WTC11 (cell line): ENCODE measurements at regions not wholly inside any gene's neighbourhood (a gene's known extent, or its start where the extent isn't known, plus 50 kb on each side); places are given as distances from the start of the nearest gene placed in this dataset.

Experiments used
- ATF3 ChIP-seq: sonication (generic); formaldehyde crosslinking; conservative IDR thresholded peaks from 2 replicates; pipeline ENCODE4 v1.8.1; 2022; ENCODE audit warnings: mild to moderate bottlenecking, missing genetic modification reagents
- ELF4 ChIP-seq: sonication (generic); formaldehyde crosslinking; IDR thresholded peaks from 2 replicates; pipeline ENCODE4 v1.8.1; 2022; ENCODE audit warnings: low read depth, mild to moderate bottlenecking, moderate library complexity, missing genetic modification reagents
- GTF2I ChIP-seq: fragments of 250-450 bp; sonication (Bioruptor Pico); conservative IDR thresholded peaks from 2 replicates; pipeline ENCODE4 v1.4.0; 2021; ENCODE audit warnings: mild to moderate bottlenecking
- JAZF1 ChIP-seq: fragments of 250-450 bp; sonication (Bioruptor Pico); IDR thresholded peaks from 2 replicates; pipeline ENCODE4 v1.9.0; 2021; ENCODE audit warnings: moderate library complexity, mild to moderate bottlenecking, inconsistent platforms
- JUN ChIP-seq: sonication (generic); formaldehyde crosslinking; IDR thresholded peaks from 2 replicates; pipeline ENCODE4 v1.8.0; 2023; ENCODE audit warnings: mild to moderate bottlenecking, missing genetic modification reagents
- OVOL2 ChIP-seq: fragments of 250-450 bp; sonication (Bioruptor Pico); IDR thresholded peaks from 2 replicates; pipeline ENCODE4 v1.9.0; 2021; ENCODE audit warnings: mild to moderate bottlenecking, borderline replicate concordance
- PRDM15 ChIP-seq: sonication (generic); formaldehyde crosslinking; IDR thresholded peaks from 2 replicates; pipeline ENCODE4 v1.8.0; 2022; ENCODE audit warnings: missing genetic modification reagents
- PRRX2 ChIP-seq: fragments of 250-450 bp; sonication (Bioruptor Pico); IDR thresholded peaks from 2 replicates; pipeline ENCODE4 v1.8.0; 2021; ENCODE audit warnings: mild to moderate bottlenecking
- RORB ChIP-seq: fragments of 250-450 bp; sonication (Bioruptor Pico); IDR thresholded peaks from 2 replicates; pipeline ENCODE4 v1.9.0; 2021; ENCODE audit warnings: mild to moderate bottlenecking
- SP1 ChIP-seq: sonication (generic); formaldehyde crosslinking; conservative IDR thresholded peaks from 2 replicates; pipeline ENCODE4 v1.8.1; 2022; ENCODE audit warnings: missing genetic modification reagents
- TCF7 ChIP-seq: sonication (generic); formaldehyde crosslinking; IDR thresholded peaks from 2 replicates; pipeline ENCODE4 v1.8.0; 2022; ENCODE audit warnings: mild to moderate bottlenecking, low read depth, missing genetic modification reagents, moderate library complexity
- TEAD4 ChIP-seq: sonication (generic); formaldehyde crosslinking; IDR thresholded peaks from 2 replicates; pipeline ENCODE4 v1.8.0; 2022; ENCODE audit warnings: mild to moderate bottlenecking, missing genetic modification reagents
- ZNF121 ChIP-seq: sonication (generic); formaldehyde crosslinking; IDR thresholded peaks from 2 replicates; pipeline ENCODE4 v1.8.0; 2023; ENCODE audit warnings: missing genetic modification reagents
- ZNF138 ChIP-seq: sonication (generic); formaldehyde crosslinking; conservative IDR thresholded peaks from 2 replicates; pipeline ENCODE4 v1.8.1; 2022; ENCODE audit warnings: mild to moderate bottlenecking, moderate library complexity, missing genetic modification reagents
- ZNF219 ChIP-seq: sonication (generic); formaldehyde crosslinking; IDR thresholded peaks from 2 replicates; pipeline ENCODE4 v1.8.0; 2023; ENCODE audit warnings: missing genetic modification reagents, mild to moderate bottlenecking, borderline replicate concordance
- ZSCAN18 ChIP-seq: fragments of 250-450 bp; sonication (Bioruptor Pico); IDR thresholded peaks from 2 replicates; pipeline ENCODE4 v2.1.2; 2022; ENCODE audit warnings: mild to moderate bottlenecking, moderate library complexity
- TF ChIP-seq, protein P1 (sequence below): fragments of 250-450 bp; sonication (Bioruptor Pico); conservative IDR thresholded peaks from 2 replicates; pipeline ENCODE4 v1.9.0; 2021; ENCODE audit warnings: mild to moderate bottlenecking
- TF ChIP-seq, protein P2 (sequence below): sonication (generic); formaldehyde crosslinking; IDR thresholded peaks from 2 replicates; pipeline ENCODE4 v1.8.0; 2022; ENCODE audit warnings: mild to moderate bottlenecking, missing genetic modification reagents
- TF ChIP-seq, protein P3 (sequence below): sonication (generic); formaldehyde crosslinking; IDR thresholded peaks from 2 replicates; pipeline ENCODE4 v1.8.0; 2023; ENCODE audit warnings: missing genetic modification reagents, mild to moderate bottlenecking, borderline replicate concordance
- TF ChIP-seq, protein P4 (sequence below): sonication (generic); formaldehyde crosslinking; IDR thresholded peaks from 2 replicates; pipeline ENCODE4 v1.8.1; 2022; ENCODE audit warnings: low read depth, mild to moderate bottlenecking, moderate library complexity, missing genetic modification reagents, borderline replicate concordance
- TF ChIP-seq, protein P5 (sequence below): fragments of 250-450 bp; sonication (Bioruptor Pico); IDR thresholded peaks from 2 replicates; pipeline ENCODE4 v1.9.0; 2021; ENCODE audit warnings: mild to moderate bottlenecking

GRCh38 chr6:26216886-26217713 lies 129.9 kb downstream of the HFE start (continued):
- no peak for TF ChIP-seq PRDM15
- TF ChIP-seq GTF2I (CRISPR knock-in tag), result no peak
- TF ChIP-seq, protein P1, sequence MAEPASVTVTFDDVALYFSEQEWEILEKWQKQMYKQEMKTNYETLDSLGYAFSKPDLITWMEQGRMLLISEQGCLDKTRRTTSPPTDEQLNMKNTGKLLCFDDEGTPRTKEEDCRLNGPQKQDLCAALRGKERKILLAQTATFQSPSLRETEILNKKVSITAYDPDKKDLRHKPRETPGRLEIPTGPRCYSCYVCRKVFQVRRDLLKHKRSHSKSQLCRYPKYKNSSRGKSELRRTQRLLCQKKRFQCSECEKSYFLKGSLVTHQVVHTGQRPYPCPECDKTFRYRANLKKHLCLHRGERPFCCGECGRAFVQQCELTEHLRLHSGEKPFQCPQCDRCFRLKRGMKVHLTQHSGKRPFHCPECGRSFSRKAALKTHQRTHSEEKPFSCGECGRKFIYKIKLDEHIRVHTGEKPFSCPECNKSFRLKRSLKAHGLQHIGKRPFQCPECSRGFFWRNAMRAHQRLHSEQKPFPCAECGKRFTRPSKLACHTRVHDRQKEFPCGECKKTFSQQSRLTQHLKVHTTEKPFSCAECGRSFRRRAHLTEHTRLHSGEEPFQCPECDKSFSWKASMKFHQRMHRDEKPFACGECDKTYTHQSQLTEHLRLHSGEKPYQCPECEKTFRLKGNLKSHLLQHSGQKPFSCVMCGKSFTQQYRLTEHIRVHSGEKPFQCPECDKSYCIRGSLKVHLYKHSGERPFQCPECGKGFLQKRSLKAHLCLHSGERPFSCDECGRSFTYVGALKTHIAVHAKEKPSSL (CRISPR knock-in tag), result no peak; the same call in 1 of the 2 replicates
- 0 out of 2 replicates have a peak, but pooled peaks have one; percentile 80 for TF ChIP-seq PRRX2 (CRISPR knock-in tag)
- no peak for TF ChIP-seq ZNF138 (CRISPR knock-in tag)
- TF ChIP-seq ELF4, result no peak
- no peak for TF ChIP-seq ZNF121 (CRISPR knock-in tag)
- TF ChIP-seq, protein P2, sequence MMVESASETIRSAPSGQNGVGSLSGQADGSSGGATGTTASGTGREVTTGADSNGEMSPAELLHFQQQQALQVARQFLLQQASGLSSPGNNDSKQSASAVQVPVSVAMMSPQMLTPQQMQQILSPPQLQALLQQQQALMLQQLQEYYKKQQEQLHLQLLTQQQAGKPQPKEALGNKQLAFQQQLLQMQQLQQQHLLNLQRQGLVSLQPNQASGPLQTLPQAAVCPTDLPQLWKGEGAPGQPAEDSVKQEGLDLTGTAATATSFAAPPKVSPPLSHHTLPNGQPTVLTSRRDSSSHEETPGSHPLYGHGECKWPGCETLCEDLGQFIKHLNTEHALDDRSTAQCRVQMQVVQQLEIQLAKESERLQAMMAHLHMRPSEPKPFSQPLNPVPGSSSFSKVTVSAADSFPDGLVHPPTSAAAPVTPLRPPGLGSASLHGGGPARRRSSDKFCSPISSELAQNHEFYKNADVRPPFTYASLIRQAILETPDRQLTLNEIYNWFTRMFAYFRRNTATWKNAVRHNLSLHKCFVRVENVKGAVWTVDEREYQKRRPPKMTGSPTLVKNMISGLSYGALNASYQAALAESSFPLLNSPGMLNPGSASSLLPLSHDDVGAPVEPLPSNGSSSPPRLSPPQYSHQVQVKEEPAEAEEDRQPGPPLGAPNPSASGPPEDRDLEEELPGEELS (CRISPR knock-in tag), result peak; percentile 76; the same call in 1 of the 2 replicates
- TF ChIP-seq JAZF1 (CRISPR knock-in tag), result no peak
- TF ChIP-seq JUN (CRISPR knock-in tag), result peak; percentile 32; the same call in 1 of the 2 replicates
- no peak for TF ChIP-seq TEAD4 (CRISPR knock-in tag)
- TF ChIP-seq, protein P3, sequence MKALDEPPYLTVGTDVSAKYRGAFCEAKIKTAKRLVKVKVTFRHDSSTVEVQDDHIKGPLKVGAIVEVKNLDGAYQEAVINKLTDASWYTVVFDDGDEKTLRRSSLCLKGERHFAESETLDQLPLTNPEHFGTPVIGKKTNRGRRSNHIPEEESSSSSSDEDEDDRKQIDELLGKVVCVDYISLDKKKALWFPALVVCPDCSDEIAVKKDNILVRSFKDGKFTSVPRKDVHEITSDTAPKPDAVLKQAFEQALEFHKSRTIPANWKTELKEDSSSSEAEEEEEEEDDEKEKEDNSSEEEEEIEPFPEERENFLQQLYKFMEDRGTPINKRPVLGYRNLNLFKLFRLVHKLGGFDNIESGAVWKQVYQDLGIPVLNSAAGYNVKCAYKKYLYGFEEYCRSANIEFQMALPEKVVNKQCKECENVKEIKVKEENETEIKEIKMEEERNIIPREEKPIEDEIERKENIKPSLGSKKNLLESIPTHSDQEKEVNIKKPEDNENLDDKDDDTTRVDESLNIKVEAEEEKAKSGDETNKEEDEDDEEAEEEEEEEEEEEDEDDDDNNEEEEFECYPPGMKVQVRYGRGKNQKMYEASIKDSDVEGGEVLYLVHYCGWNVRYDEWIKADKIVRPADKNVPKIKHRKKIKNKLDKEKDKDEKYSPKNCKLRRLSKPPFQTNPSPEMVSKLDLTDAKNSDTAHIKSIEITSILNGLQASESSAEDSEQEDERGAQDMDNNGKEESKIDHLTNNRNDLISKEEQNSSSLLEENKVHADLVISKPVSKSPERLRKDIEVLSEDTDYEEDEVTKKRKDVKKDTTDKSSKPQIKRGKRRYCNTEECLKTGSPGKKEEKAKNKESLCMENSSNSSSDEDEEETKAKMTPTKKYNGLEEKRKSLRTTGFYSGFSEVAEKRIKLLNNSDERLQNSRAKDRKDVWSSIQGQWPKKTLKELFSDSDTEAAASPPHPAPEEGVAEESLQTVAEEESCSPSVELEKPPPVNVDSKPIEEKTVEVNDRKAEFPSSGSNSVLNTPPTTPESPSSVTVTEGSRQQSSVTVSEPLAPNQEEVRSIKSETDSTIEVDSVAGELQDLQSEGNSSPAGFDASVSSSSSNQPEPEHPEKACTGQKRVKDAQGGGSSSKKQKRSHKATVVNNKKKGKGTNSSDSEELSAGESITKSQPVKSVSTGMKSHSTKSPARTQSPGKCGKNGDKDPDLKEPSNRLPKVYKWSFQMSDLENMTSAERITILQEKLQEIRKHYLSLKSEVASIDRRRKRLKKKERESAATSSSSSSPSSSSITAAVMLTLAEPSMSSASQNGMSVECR (CRISPR knock-in tag), result peak; percentile 59; the same call in 1 of the 2 replicates
- no peak; the same call in 1 of the 2 replicates for TF ChIP-seq ATF3 (CRISPR knock-in tag)
- no peak for TF ChIP-seq SP1 (CRISPR knock-in tag)
- no peak for TF ChIP-seq RORB (CRISPR knock-in tag)
- TF ChIP-seq, protein P4, sequence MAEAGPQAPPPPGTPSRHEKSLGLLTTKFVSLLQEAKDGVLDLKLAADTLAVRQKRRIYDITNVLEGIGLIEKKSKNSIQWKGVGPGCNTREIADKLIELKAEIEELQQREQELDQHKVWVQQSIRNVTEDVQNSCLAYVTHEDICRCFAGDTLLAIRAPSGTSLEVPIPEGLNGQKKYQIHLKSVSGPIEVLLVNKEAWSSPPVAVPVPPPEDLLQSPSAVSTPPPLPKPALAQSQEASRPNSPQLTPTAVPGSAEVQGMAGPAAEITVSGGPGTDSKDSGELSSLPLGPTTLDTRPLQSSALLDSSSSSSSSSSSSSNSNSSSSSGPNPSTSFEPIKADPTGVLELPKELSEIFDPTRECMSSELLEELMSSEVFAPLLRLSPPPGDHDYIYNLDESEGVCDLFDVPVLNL (CRISPR knock-in tag), result 0 out of 2 replicates have a peak, but pooled peaks have one; percentile 15
- no peak for TF ChIP-seq TCF7 (CRISPR knock-in tag)
- no peak for TF ChIP-seq OVOL2 (CRISPR knock-in tag)
- TF ChIP-seq ZNF219, result no peak
- TF ChIP-seq, protein P5, sequence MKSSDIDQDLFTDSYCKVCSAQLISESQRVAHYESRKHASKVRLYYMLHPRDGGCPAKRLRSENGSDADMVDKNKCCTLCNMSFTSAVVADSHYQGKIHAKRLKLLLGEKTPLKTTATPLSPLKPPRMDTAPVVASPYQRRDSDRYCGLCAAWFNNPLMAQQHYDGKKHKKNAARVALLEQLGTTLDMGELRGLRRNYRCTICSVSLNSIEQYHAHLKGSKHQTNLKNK, result no peak
- no peak for TF ChIP-seq ZSCAN18 (CRISPR knock-in tag)
